Panc1 (cell line): ENCODE measurements at regions not wholly inside any gene's neighbourhood (a gene's known extent, or its start where the extent isn't known, plus 50 kb on each side); places are given as distances from the start of the nearest gene placed in this dataset.

Experiments
- POLR2AphosphoS5 ChIP-seq: IDR thresholded peaks from 2 replicates; pipeline ENCODE4 v1.6.1; 2012; ENCODE audit warnings: mild to moderate bottlenecking, low read depth, low read length, moderate library complexity
- REST ChIP-seq, 2 experiments: IDR thresholded peaks; 2 replicates each; pipeline ENCODE4 v1.6.1; 2011 to 2012; ENCODE audit warnings: low read depth in 2 of 2, control low read depth in 1 of 2, low read length in 1 of 2, mild to moderate bottlenecking in 1 of 2, moderate library complexity in 1 of 2; ENCODE audit not compliant: insufficient read depth in 1 of 2
- TCF7L2 ChIP-seq: IDR thresholded peaks from 2 replicates; pipeline ENCODE4 v1.6.1; 2011; ENCODE audit warnings: mild to moderate bottlenecking, low read depth, low read length, inconsistent platforms
- TF ChIP-seq, protein P1 (sequence below): fragments of 450-650 bp; IDR thresholded peaks from 2 replicates; pipeline ENCODE4 v1.5.1; 2017; ENCODE audit warnings: mild to moderate bottlenecking

DNA sequence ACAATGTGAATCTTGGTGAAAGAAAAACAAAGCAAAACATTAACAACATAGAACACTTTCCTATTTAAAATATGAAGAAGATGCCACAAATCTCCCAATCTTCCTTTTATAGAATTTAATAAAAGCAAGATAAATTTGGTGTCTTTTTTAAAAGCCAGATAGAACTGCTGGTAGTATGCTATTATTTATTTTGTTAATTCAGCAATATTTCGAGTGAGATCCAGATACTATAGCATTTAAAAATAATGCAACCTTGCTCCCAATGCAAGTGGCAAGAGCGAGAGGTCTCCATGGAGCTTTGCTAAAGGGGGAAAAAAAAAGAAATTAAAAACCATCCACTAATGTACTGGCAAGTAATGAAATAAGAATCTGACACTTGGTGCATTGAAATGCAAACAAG is 121.8 kb downstream of the IL20RB start:
- TF ChIP-seq, protein P1, sequence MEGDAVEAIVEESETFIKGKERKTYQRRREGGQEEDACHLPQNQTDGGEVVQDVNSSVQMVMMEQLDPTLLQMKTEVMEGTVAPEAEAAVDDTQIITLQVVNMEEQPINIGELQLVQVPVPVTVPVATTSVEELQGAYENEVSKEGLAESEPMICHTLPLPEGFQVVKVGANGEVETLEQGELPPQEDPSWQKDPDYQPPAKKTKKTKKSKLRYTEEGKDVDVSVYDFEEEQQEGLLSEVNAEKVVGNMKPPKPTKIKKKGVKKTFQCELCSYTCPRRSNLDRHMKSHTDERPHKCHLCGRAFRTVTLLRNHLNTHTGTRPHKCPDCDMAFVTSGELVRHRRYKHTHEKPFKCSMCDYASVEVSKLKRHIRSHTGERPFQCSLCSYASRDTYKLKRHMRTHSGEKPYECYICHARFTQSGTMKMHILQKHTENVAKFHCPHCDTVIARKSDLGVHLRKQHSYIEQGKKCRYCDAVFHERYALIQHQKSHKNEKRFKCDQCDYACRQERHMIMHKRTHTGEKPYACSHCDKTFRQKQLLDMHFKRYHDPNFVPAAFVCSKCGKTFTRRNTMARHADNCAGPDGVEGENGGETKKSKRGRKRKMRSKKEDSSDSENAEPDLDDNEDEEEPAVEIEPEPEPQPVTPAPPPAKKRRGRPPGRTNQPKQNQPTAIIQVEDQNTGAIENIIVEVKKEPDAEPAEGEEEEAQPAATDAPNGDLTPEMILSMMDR: no peak
- no peak for TF ChIP-seq POLR2AphosphoS5
- no peak for TF ChIP-seq REST (IDR thresholded peaks at IDR 0.05; ENCODE audit: insufficient read depth in 1 of 2, low read depth in 2 of 2, low read length in 1 of 2)
- TF ChIP-seq TCF7L2: no peak
